HG02840 (cell line): ENCODE measurements at regions not wholly inside any gene's neighbourhood (a gene's known extent, or its start where the extent isn't known, plus 50 kb on each side); places are given as distances from the start of the nearest gene placed in this dataset.

Source experiments
- ATAC-seq: cut with Tn5 transposase; IDR thresholded peaks from one replicate; pipeline ENCODE4 v1.9.1; 2021; ENCODE audit warnings: mild to moderate bottlenecking, moderate library complexity, moderate number of reproducible peaks; ENCODE audit not compliant: unreplicated experiment, low FRiP score

GRCh38 chr6:223763-224162, 68.5 kb upstream of the DUSP22 start:
- ATAC-seq, result no peak

GRCh38 chr6:224350-224749, 67.9 kb upstream of the DUSP22 start:
- no peak for ATAC-seq

- no peak for ATAC-seq
These were observed 67.1 kb upstream of the DUSP22 start for GRCh38 chr6:225121-225721.

GRCh38 chr6:225907-226306, 66.4 kb upstream of the DUSP22 start:
- ATAC-seq, result no peak

- ATAC-seq, result no peak
These were observed 65.7 kb upstream of the DUSP22 start for GRCh38 chr6:226516-227073.

GRCh38 chr6:227074-227782, 65.1 kb upstream of the DUSP22 start:
- ATAC-seq, result no peak

GRCh38 chr6:227812-228338, 64.4 kb upstream of the DUSP22 start:
- no peak for ATAC-seq

GRCh38 chr6:228881-229651, 63.2 kb upstream of the DUSP22 start:
- peak; percentile 28 for ATAC-seq

GRCh38 chr6:231779-232178, 60.5 kb upstream of the DUSP22 start:
- no peak for ATAC-seq

- ATAC-seq, result no peak
These were observed 59.2 kb upstream of the DUSP22 start for GRCh38 chr6:232982-233640.

GRCh38 chr6:234706-235372, 57.4 kb upstream of the DUSP22 start:
- no peak for ATAC-seq

- ATAC-seq, result no peak
These were observed 56.4 kb upstream of the DUSP22 start for GRCh38 chr6:235763-236360.

GRCh38 chr6:236519-236918, 55.8 kb upstream of the DUSP22 start:
- ATAC-seq, result no peak

- ATAC-seq, result no peak
These were observed 52.1 kb upstream of the DUSP22 start for GRCh38 chr6:240151-240550.

- ATAC-seq, result no peak
These were observed 50.9 kb upstream of the DUSP22 start for GRCh38 chr6:241336-241865.
